RWPE1 (cell line): ENCODE measurements at regions not wholly inside any gene's neighbourhood (a gene's known extent, or its start where the extent isn't known, plus 50 kb on each side); places are given as distances from the start of the nearest gene placed in this dataset.
"Not testable (repeated sequence)": the region's sequence is repeated elsewhere in the genome, so short reads cannot be mapped to it uniquely, and the experiment has no call there.

Source experiments
- CTCF ChIA-PET: fragments of 350-600 bp; sonication (Branson Sonifier 250); formaldehyde crosslinking; extraction: SDS; loops from one replicate; lab custom pipeline; 2021; lab: Yijun Ruan, JAX
- POLR2A ChIA-PET: fragments of 400-600 bp; formaldehyde crosslinking; extraction: SDS; loops from one replicate; lab custom pipeline; 2020; ENCODE audit warnings: antibody characterized with exemption; ENCODE audit not compliant: low non-redundant PET; lab: Yijun Ruan, JAX
- DNase-seq: peaks from one replicate; pipeline ENCODE4 v3.0.0; 2012; ENCODE audit warnings: low spot score
- H3K27ac ChIP-seq: fragments of 450-650 bp; 2 replicates; pipeline ENCODE4 v1.5.1; 2017
- CTCF ChIP-seq: fragments of 450-650 bp; conservative IDR thresholded peaks from 2 replicates; pipeline ENCODE4 v1.5.1; 2017; ENCODE audit warnings: low read depth, mild to moderate bottlenecking

GRCh38 chr18:14997357-14997756 lies 249.4 kb downstream of the ANKRD30B start:
- H3K27ac ChIP-seq, result no peak overlapping the region
- no peak for TF ChIP-seq CTCF
- no peak for DNase-seq
- CTCF ChIA-PET, result no interaction called here
- POLR2A ChIA-PET, result no interaction called here

- DNase-seq, CTCF ChIA-PET, H3K27ac ChIP-seq, POLR2A ChIA-PET: not testable (repeated sequence)
These were observed 249.9 kb downstream of the ANKRD30B start for GRCh38 chr18:14997899-14998298.

- POLR2A ChIA-PET, CTCF ChIA-PET, DNase-seq, H3K27ac ChIP-seq: not testable (repeated sequence)
These were observed 250.5 kb downstream of the ANKRD30B start for GRCh38 chr18:14998360-14999042.

- ChIA-PET POLR2A (no interaction called here), CTCF (no interaction called here)
- DNase-seq, result no peak
- H3K27ac ChIP-seq, result no peak overlapping the region
- TF ChIP-seq CTCF, result no peak
These were observed 251.4 kb downstream of the ANKRD30B start for GRCh38 chr18:14999085-14999975.

GRCh38 chr18:15000119-15001037 lies 252.4 kb downstream of the ANKRD30B start:
- H3K27ac ChIP-seq, POLR2A ChIA-PET, CTCF ChIA-PET, DNase-seq: not testable (repeated sequence)

- POLR2A ChIA-PET, DNase-seq, H3K27ac ChIP-seq, CTCF ChIA-PET: not testable (repeated sequence)
These were observed 253.2 kb downstream of the ANKRD30B start for GRCh38 chr18:15001038-15001794.

- POLR2A ChIA-PET, H3K27ac ChIP-seq, DNase-seq, CTCF ChIA-PET: not testable (repeated sequence)
These were observed 253.8 kb downstream of the ANKRD30B start for GRCh38 chr18:15001795-15002107.

GRCh38 chr18:15002765-15003164 lies 254.8 kb downstream of the ANKRD30B start:
- H3K27ac ChIP-seq, CTCF ChIA-PET, DNase-seq, POLR2A ChIA-PET: not testable (repeated sequence)

GRCh38 chr18:15003231-15003630 lies 255.3 kb downstream of the ANKRD30B start:
- DNase-seq, CTCF ChIA-PET, H3K27ac ChIP-seq, POLR2A ChIA-PET: not testable (repeated sequence)

- POLR2A ChIA-PET, H3K27ac ChIP-seq, CTCF ChIA-PET, DNase-seq: not testable (repeated sequence)
These were observed 255.8 kb downstream of the ANKRD30B start for GRCh38 chr18:15003636-15004269.

- H3K27ac ChIP-seq, POLR2A ChIA-PET, DNase-seq: not testable (repeated sequence)
- CTCF ChIA-PET, result interaction anchor here (0.6 kb wide), 1 partner anchor 64 kb away, joined by 3 read pairs; no protein-coding TSS in a partner anchor
These were observed 256.4 kb downstream of the ANKRD30B start for GRCh38 chr18:15004270-15004973.
